Left colon (tissue), 2 donors: ENCODE measurements at regions not wholly inside any gene's neighbourhood (a gene's known extent, or its start where the extent isn't known, plus 50 kb on each side); places are given as distances from the start of the nearest gene placed in this dataset.
"Not testable (repeated sequence)": the region's sequence is repeated elsewhere in the genome, so short reads cannot be mapped to it uniquely, and the experiment has no call there.

Experiments
- ATAC-seq: fragments of 200-7000 bp; cut with Tn5 transposase; one replicate; pipeline ENCODE4 v1.9.1; 2020; ENCODE audit warnings: mild to moderate bottlenecking, moderate library complexity
- DNase-seq, 2 donors: peaks; one replicate each; pipeline ENCODE4 v3.0.0-alpha.2; 2020
- intact Hi-C, 2 donors: fragments of 100-400 bp; cut with DNase I in 1 of 2; cut with micrococcal nuclease in 1 of 2; formaldehyde crosslinking; loops; one replicate each; pipeline versions ENCODE4 v1.11.2 to v1.14.0; 2022; cut with DNase I, micrococcal nuclease
- donor health status: DM: no; HTN: no; CAD: no.
- donor health status: DM: yes; HTN: yes; CAD: no.

GRCh38 chr5:124538191-124538590, 208.2 kb downstream of the ZNF608 start:
- DNase-seq (no peak), ATAC-seq (no peak)
- intact Hi-C loops = no loop called here

DNA sequence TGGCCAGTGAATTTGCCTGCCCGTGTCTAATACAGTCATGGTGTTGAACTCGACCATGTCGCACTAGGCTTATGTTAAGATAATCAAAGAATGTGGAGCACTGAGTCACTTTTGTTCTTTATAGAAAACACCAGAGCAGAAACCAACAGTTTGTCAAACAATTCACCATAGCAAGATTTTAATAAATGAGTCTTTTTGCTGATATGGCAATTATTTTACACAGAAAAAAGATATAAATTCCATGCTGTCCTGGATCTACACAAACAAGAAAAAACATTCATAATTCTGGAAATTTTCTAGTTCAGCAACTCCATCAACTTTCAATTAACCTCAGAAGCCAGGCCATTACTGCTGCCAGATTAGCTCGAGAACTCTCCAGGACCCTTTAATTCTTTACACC, 208.9 kb downstream of the ZNF608 start:
- DNase-seq = no peak
- no peak for ATAC-seq
- intact Hi-C loops = no loop called here

DNA sequence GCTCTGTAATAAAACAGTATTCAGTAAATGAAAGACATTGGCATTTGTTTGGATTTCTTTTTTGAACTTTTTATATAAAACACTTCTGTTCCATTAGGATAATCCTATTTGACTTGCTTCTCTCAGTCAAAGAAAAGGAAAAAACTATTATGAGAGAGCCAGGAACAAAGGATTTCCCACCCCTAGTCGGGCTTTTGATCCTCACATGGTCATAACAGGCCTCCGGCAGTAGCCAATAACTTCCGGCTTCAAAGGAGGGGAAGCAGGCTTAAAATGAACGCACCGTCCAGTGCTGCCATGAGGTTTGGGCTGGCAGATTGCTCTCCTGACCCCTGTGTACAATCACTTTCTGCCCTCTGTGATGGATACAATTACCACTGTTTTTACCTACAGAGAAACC, 209.3 kb downstream of the ZNF608 start:
- intact Hi-C loops = no loop called here
- no peak for DNase-seq
- ATAC-seq = no peak

- intact Hi-C loops = no loop called here
- ATAC-seq = no peak
- no peak for DNase-seq
These were observed 210.1 kb downstream of the ZNF608 start for GRCh38 chr5:124536333-124536732.

DNA sequence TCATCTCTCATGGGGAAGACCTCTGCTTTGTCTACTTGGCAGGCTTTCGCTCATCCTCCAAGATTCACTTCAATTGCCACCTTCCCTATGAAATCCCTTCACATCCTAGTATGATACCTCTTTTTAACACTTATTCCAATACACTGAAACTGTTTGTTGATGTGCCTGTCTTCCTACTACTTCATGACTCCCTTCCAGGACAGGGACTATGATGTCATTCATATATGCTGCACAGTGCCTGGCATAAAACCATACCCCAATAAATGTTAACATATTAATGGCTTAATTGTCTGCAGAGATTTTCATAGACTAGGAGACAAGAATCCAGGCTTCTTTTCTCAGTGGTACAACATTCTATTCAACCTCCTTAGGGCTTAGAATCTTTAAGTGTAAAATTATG, 215.5 kb downstream of the ZNF608 start:
- ATAC-seq = no peak
- intact Hi-C loops = no loop called here
- DNase-seq = no peak

GRCh38 chr5:124528838-124529237, 217.6 kb downstream of the ZNF608 start:
- ATAC-seq = no peak
- no peak for DNase-seq
- intact Hi-C loops = no loop called here

- DNase-seq (peak; percentile 21 to 45), ATAC-seq (peak; percentile 100)
- intact Hi-C loops = no loop called here
These were observed 219.0 kb downstream of the ZNF608 start for GRCh38 chr5:124527220-124527991.

GRCh38 chr5:124526079-124526478, 220.4 kb downstream of the ZNF608 start:
- ATAC-seq, intact Hi-C loops, DNase-seq: not testable (repeated sequence)

DNA sequence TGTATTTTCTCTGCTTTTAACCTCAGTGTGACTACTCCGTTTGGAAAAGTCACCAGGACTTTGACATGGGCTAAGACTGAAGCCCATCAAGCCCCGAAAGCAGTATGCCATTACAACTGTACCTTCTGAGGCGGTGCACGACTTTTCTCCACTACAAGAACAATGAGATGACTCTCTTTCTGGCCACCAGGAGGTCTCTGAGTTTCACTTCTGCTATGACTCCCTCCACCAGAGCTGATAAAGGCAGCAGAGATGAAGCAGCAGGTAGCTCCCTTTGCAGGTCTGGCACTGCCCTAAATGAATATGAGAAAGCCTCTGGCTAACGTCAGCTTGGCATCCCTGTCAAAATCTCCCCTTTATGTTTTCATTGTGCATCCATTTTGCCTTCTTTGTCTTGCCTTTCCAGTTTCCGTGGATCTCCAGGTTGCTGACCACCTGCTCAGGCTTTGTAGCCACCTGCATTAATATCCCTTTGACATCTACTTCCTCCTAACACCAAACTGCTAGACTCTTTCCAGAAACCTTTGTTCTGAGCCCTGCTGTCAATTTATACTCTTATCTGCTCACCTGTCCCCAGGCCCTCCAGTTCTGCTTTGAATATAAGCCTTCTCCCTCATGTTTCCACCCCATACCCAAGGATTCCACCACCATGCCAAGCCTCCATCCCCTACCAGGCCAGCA, 221.7 kb downstream of the ZNF608 start:
- DNase-seq = no peak
- intact Hi-C loops = no loop called here

DNA sequence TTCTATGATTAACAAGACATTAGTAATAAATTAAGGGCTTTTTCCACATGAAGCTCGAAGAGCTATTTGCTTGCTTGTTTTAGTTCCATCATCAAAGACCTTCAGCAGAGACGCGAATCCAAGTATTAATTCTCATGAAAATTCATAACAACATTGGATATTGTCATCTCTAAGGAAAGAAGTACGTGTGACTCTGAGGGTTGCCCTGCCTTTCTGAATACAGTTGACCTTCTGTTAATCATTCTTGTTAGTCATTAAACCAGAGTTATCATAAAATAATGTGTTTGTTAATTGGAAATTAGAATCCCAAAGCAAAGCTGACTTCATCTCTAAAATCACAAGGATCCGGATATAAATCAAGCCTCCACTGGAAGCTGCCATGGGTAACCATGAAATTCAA, 222.5 kb downstream of the ZNF608 start:
- ATAC-seq (no peak), DNase-seq (no peak)
- intact Hi-C loops = no loop called here

More for the DNA sequence above, 221.7 kb downstream of the ZNF608 start:
- no peak for ATAC-seq

DNA sequence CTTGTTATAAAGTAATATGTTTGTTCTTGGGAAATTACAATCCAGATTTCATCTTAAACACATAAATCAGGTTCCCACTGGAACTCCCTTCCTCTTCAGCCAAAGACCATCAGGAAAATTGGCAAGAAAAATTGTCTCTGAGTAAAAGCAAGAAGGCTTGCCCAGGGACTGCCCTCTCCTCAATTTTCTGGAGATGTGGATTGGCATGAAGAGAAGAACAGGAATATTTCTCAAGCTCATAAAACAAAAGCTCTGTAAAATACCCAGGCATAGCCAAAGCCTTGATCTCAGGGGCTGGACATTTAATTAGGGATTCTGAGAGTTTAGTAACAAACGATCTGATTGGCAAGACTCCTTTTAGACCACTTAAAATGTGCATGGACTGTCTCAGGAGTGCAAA, 223.4 kb downstream of the ZNF608 start:
- ATAC-seq = no peak
- DNase-seq = no peak
- intact Hi-C loops = no loop called here

GRCh38 chr5:124521461-124522230, 224.8 kb downstream of the ZNF608 start:
- DNase-seq = no peak
- intact Hi-C loops = no loop called here
- no peak for ATAC-seq

- no peak for DNase-seq
These were observed 227.0 kb downstream of the ZNF608 start for GRCh38 chr5:124519396-124519795.

DNA sequence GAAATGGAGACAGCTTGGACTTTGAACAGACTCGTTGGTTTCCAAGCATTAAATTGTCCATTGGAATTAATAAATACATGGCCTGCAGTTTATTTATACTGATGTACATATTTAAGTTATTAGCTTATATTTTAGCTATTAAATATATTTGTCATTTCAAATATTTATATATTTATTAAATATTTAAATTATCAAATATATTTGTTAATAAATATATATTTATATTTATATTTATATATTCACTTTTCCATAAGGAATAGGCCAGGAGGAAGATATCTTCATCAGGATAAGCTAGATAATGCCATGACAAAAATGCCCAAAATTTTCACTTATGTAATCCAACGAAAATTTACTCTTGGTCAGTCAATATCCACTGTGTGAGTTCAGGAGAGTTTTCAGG, 229.9 kb downstream of the ZNF608 start:
- ATAC-seq (no peak), DNase-seq (no peak)
- intact Hi-C loops = no loop called here

More at GRCh38 chr5:124519396-124519795, 227.0 kb downstream of the ZNF608 start:
- intact Hi-C loops = no loop called here
- ATAC-seq = no peak

- ATAC-seq = no peak
- DNase-seq = no peak
- intact Hi-C loops = no loop called here
These were observed 230.8 kb downstream of the ZNF608 start for GRCh38 chr5:124515497-124516245.

- intact Hi-C loops = no loop called here
- no peak for DNase-seq
- ATAC-seq = no peak
These were observed 231.5 kb downstream of the ZNF608 start for GRCh38 chr5:124514956-124515355.

DNA sequence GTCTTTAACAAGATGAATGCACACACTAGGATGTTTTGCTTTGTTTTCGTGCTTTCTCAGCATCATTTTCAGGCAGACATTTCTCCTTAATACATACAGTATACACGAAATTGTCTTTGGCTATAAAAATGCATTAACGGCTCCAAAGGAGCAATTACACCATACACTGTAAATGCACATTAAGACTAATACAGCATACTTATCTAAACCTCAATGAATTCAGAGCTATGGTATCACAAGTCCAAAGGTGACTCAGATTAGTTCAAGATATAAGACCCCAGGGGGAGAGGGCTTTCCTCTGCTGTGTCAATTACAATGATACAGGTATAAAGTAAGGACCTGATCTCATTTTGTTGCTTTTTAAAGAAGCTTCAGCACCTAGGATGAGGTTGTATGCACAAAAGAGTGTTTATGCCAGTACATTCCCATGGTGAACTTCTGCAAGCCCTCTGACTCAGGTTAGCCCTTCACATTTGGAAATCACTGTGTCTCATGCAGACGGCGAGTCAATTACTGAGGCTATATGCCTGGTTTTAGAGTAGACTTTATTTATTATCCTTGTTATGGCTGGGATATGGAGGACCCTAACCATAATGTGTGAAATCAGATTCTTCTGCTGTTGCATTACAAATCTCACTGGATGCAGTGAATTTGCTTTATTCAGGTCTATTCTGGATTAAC, 233.3 kb downstream of the ZNF608 start:
- intact Hi-C loops = no loop called here
- no peak for DNase-seq
- no peak for ATAC-seq

GRCh38 chr5:124512236-124512635, 234.2 kb downstream of the ZNF608 start:
- intact Hi-C loops = no loop called here
- DNase-seq (no peak), ATAC-seq (no peak)

- no peak for ATAC-seq
- DNase-seq = no peak
- intact Hi-C loops = no loop called here
These were observed 234.6 kb downstream of the ZNF608 start for GRCh38 chr5:124511791-124512190.
